IPS-18a (cell line): ENCODE measurements at regions not wholly inside any gene's neighbourhood (a gene's known extent, or its start where the extent isn't known, plus 50 kb on each side); places are given as distances from the start of the nearest gene placed in this dataset.

Experiments
- H3K27ac ChIP-seq: one replicate; pipeline ENCODE4 v1.5.1; 2013; ENCODE audit warnings: low read length
- H3K27me3 ChIP-seq: one replicate; pipeline ENCODE4 v1.6.1; 2013; ENCODE audit warnings: mild to moderate bottlenecking, low read length; ENCODE audit not compliant: control insufficient read depth, insufficient read depth
- H3K36me3 ChIP-seq: one replicate; pipeline ENCODE4 v1.6.1; 2013; ENCODE audit warnings: low read depth, low read length; ENCODE audit not compliant: control insufficient read depth
- H3K4me1 ChIP-seq: one replicate; pipeline ENCODE4 v1.6.1; 2013; ENCODE audit warnings: low read depth, low read length; ENCODE audit not compliant: control insufficient read depth
- H3K4me3 ChIP-seq: one replicate; pipeline ENCODE4 v1.5.1; 2013; ENCODE audit warnings: low read length
- H3K9ac ChIP-seq: one replicate; pipeline ENCODE4 v1.6.1; 2013; ENCODE audit warnings: mild to moderate bottlenecking, low read length, moderate library complexity
- H3K9me3 ChIP-seq: one replicate; pipeline ENCODE4 v1.6.1; 2013; ENCODE audit warnings: low read depth, low read length; ENCODE audit not compliant: control insufficient read depth

GRCh38 chr2:122523981-122524380 is 768.5 kb downstream of the TSN start:
- Histone ChIP-seq H3K4me3 (no peak overlapping the region), H3K27ac (no peak overlapping the region), H3K36me3 (no peaks in the 10 kb centered on the region), H3K27me3 (no peaks in the 10 kb centered on the region), H3K9ac (no peak overlapping the region), H3K9me3 (no peaks in the 10 kb centered on the region), H3K4me1 (no peaks in the 10 kb centered on the region)

DNA sequence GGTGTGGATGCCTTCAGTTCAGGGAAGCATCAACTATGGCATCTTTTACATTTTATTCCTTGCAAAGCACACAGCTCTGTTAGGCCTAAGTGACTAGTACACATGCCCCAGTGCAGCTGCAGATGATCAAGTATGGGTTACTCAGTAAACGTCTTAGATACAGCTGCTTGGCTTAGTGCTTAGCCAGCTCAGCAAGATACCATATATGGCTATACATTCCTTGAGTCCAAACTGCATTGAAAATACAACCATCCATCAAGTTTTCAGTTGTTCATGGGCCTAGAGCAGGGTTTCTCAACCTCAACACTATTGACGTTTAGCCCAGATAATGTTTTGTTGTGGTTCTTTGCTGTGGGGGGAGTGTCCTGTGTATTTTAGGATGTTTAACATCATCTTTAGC is 769.9 kb downstream of the TSN start:
- H3K9ac ChIP-seq = no peak overlapping the region
- H3K4me1 ChIP-seq = no peaks in the 10 kb centered on the region
- H3K9me3 ChIP-seq = no peaks in the 10 kb centered on the region
- no peak overlapping the region for H3K4me3 ChIP-seq
- H3K36me3 ChIP-seq = no peaks in the 10 kb centered on the region
- H3K27ac ChIP-seq = no peak overlapping the region
- no peaks in the 10 kb centered on the region for H3K27me3 ChIP-seq

GRCh38 chr2:122528061-122528460 is 772.6 kb downstream of the TSN start:
- Histone ChIP-seq H3K36me3 (no peaks in the 10 kb centered on the region), H3K4me3 (no peak overlapping the region), H3K27ac (no peak overlapping the region), H3K9ac (no peak overlapping the region), H3K9me3 (no peaks in the 10 kb centered on the region), H3K4me1 (peaks cover 7% of the 10 kb centered on the region), H3K27me3 (no peaks in the 10 kb centered on the region)

DNA sequence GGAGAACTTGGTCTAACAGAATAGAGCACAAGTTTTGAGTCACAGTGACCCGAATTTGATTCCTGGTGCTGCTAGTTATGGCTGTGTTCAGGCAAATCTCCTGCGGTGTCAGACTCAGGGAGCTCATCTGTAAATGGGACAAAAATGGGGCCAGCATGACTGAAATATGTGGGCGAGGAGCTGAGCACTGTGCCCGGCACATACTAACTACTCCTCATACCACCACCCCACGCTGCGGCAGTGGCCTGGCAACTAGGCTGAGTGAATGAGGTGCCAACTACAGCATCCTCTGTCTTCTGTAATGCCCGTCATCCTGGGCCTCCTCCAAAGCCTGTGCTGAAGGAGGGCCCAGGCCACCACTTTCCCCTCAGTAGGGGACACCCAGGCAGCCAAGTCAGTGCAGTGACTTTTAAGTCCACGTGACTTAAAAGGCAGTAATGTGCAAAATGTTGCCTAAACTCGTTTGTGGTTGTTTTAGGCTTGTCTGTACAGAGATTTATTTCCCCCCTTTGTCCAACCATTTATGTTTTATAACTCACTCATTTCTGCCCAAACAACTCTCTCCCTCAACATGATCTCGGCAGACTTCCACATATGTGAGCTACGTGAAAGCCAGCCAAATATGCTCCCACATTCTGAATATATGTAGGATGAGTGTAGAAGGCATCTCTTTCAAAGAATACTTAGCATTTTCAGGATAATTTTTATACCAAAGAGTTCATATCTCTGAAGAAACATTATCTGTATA is 773.7 kb downstream of the TSN start:
- H3K27ac ChIP-seq = no peak overlapping the region
- H3K4me1 ChIP-seq = peaks cover 7% of the 10 kb centered on the region
- no peaks in the 10 kb centered on the region for H3K36me3 ChIP-seq
- H3K4me3 ChIP-seq = no peak overlapping the region
- H3K9me3 ChIP-seq = no peaks in the 10 kb centered on the region
- no peak overlapping the region for H3K9ac ChIP-seq
- H3K27me3 ChIP-seq = no peaks in the 10 kb centered on the region

DNA sequence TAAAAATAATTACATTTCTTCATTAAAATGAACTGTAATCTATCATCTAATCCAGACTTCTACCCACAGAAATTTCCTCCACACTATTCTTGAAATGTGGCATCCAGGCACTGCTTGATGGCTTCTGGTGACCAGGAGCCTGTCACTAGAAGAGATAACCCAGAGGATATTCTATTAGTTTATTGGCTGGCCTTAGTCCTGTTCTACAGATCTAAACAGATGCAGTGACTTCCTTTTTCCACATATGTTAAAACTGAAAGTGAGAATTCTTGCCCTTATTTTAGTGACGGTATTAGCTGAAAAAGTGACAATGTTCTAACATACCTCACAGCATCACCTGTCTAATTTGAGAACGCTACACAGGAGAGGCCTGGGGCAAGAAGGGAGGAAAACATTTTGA is 775.4 kb downstream of the TSN start:
- Histone ChIP-seq H3K36me3 (no peaks in the 10 kb centered on the region), H3K9me3 (no peaks in the 10 kb centered on the region), H3K9ac (no peak overlapping the region), H3K27me3 (no peaks in the 10 kb centered on the region), H3K4me3 (no peak overlapping the region), H3K27ac (no peak overlapping the region), H3K4me1 (peaks cover 7% of the 10 kb centered on the region)

DNA sequence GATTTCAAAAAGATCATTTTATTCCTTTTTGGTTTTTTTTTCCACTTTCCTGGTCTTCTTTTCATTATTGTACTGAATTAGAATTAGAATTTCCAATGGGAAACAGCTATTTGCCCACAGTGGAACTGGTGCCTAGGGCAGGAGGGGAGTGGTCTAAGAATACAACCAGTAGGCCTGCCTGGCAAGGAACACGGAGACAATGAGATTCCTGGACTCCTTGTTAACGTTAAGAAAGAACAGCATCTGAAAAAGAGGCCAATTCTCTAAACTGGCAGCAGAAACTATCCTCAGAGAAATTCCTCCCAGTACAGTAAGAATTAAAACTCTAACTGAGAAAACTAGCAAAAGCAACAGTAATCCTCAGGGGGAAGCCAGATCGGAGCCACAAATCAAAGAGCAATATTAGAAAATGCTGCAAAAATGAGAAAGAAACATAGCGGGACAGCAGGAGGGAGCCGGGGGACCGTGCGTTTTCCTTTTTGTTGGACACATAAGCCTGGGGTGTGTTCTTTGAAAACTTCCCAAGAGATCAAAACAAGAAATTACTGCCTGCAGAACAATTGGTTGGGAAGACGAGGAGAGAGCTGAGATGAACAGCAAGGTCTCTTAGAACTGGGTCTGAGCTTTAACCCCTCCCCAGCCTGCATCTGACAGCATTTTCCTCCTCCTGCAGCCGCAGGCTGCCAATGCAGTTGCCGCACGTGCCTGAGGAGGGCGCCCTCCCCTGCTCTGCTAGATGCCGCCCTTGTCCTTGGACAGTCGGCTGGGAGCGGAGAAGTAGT is 776.0 kb downstream of the TSN start:
- no peak overlapping the region for H3K9ac ChIP-seq
- no peaks in the 10 kb centered on the region for H3K9me3 ChIP-seq
- no peaks in the 10 kb centered on the region for H3K27me3 ChIP-seq
- H3K4me3 ChIP-seq = no peak overlapping the region
- H3K36me3 ChIP-seq = no peaks in the 10 kb centered on the region
- peaks cover 7% of the 10 kb centered on the region for H3K4me1 ChIP-seq
- H3K27ac ChIP-seq = no peak overlapping the region

GRCh38 chr2:122532072-122532344 is 776.6 kb downstream of the TSN start:
- Histone ChIP-seq H3K27me3 (no peaks in the 10 kb centered on the region), H3K9ac (no peak overlapping the region), H3K36me3 (no peaks in the 10 kb centered on the region), H3K4me1 (peaks cover 7% of the 10 kb centered on the region), H3K27ac (no peak overlapping the region), H3K4me3 (no peak overlapping the region), H3K9me3 (no peaks in the 10 kb centered on the region)

- Histone ChIP-seq H3K9ac (no peak overlapping the region), H3K36me3 (no peaks in the 10 kb centered on the region), H3K9me3 (no peaks in the 10 kb centered on the region), H3K27ac (no peak overlapping the region), H3K27me3 (no peaks in the 10 kb centered on the region), H3K4me1 (peaks cover 7% of the 10 kb centered on the region), H3K4me3 (no peak overlapping the region)
Measured at GRCh38 chr2:122532481-122532880, 777.0 kb downstream of the TSN start.

- H3K36me3 ChIP-seq = no peaks in the 10 kb centered on the region
- no peaks in the 10 kb centered on the region for H3K27me3 ChIP-seq
- H3K27ac ChIP-seq = no peak overlapping the region
- no peaks in the 10 kb centered on the region for H3K9me3 ChIP-seq
- H3K4me1 ChIP-seq = peaks cover 7% of the 10 kb centered on the region
- H3K4me3 ChIP-seq = no peak overlapping the region
- H3K9ac ChIP-seq = no peak overlapping the region
Measured at GRCh38 chr2:122535960-122536505, 780.6 kb downstream of the TSN start.

GRCh38 chr2:122539311-122539710 is 783.9 kb downstream of the TSN start:
- no peak overlapping the region for H3K27ac ChIP-seq

GRCh38 chr2:122539920-122540319 is 784.5 kb downstream of the TSN start:
- no peaks in the 10 kb centered on the region for H3K9me3 ChIP-seq
- no peak overlapping the region for H3K27ac ChIP-seq
- no peak overlapping the region for H3K4me3 ChIP-seq
- no peaks in the 10 kb centered on the region for H3K27me3 ChIP-seq
- H3K36me3 ChIP-seq = no peaks in the 10 kb centered on the region
- no peaks in the 10 kb centered on the region for H3K4me1 ChIP-seq
- H3K9ac ChIP-seq = no peak overlapping the region

More at GRCh38 chr2:122539311-122539710, 783.9 kb downstream of the TSN start:
- H3K4me3 ChIP-seq = no peak overlapping the region
- H3K27me3 ChIP-seq = no peaks in the 10 kb centered on the region
- no peaks in the 10 kb centered on the region for H3K4me1 ChIP-seq
- H3K36me3 ChIP-seq = no peaks in the 10 kb centered on the region
- no peak overlapping the region for H3K9ac ChIP-seq
- H3K9me3 ChIP-seq = no peaks in the 10 kb centered on the region

DNA sequence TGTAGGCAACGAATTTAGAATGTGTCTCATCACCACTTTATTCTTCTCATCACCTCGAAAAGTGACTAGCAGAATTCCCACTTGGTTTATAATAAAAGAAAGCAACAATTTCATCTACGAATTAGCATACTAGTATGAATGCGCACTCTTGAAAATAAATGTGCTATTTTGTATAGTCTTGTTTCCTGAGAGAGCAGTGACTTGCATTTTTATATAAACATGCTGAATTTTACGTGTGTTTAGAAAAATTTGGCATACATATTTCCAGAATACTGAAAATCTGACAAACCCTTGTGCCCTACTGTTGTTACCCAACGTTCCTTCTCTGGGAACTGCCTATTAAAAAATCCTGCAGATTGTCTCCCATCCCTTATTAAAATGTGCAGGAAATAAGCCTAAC is 786.8 kb downstream of the TSN start:
- no peak overlapping the region for H3K9ac ChIP-seq
- H3K36me3 ChIP-seq = no peaks in the 10 kb centered on the region
- H3K9me3 ChIP-seq = no peaks in the 10 kb centered on the region
- no peak overlapping the region for H3K27ac ChIP-seq
- H3K4me1 ChIP-seq = no peaks in the 10 kb centered on the region
- H3K4me3 ChIP-seq = no peak overlapping the region
- H3K27me3 ChIP-seq = no peaks in the 10 kb centered on the region
